ENCODE measurements at regions not wholly inside any gene's neighbourhood (a gene's known extent, or its start where the extent isn't known, plus 50 kb on each side); places are given as distances from the start of the nearest gene placed in this dataset.

DNA sequence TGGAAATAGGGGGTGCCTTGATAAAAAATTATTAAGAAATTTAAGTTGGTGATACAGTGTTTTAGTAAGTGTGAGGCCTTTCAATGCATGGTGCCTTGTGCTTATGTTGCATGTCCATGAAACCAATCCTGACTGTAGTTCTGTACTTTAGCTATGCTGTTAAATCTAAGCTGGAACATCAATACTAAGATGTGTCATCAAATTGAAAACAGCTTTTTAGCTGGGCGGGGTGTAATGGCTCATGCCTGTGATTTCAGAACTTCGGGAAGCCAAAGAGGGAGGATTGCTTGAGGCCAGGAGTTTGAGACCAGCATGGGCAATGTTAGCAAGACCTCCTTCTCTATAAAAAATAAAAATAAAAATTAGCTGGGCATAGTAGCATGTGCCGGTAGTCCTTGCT is 930.3 kb upstream of the PCDH9 start (continued):
- TF ChIP-seq, protein P1, sequence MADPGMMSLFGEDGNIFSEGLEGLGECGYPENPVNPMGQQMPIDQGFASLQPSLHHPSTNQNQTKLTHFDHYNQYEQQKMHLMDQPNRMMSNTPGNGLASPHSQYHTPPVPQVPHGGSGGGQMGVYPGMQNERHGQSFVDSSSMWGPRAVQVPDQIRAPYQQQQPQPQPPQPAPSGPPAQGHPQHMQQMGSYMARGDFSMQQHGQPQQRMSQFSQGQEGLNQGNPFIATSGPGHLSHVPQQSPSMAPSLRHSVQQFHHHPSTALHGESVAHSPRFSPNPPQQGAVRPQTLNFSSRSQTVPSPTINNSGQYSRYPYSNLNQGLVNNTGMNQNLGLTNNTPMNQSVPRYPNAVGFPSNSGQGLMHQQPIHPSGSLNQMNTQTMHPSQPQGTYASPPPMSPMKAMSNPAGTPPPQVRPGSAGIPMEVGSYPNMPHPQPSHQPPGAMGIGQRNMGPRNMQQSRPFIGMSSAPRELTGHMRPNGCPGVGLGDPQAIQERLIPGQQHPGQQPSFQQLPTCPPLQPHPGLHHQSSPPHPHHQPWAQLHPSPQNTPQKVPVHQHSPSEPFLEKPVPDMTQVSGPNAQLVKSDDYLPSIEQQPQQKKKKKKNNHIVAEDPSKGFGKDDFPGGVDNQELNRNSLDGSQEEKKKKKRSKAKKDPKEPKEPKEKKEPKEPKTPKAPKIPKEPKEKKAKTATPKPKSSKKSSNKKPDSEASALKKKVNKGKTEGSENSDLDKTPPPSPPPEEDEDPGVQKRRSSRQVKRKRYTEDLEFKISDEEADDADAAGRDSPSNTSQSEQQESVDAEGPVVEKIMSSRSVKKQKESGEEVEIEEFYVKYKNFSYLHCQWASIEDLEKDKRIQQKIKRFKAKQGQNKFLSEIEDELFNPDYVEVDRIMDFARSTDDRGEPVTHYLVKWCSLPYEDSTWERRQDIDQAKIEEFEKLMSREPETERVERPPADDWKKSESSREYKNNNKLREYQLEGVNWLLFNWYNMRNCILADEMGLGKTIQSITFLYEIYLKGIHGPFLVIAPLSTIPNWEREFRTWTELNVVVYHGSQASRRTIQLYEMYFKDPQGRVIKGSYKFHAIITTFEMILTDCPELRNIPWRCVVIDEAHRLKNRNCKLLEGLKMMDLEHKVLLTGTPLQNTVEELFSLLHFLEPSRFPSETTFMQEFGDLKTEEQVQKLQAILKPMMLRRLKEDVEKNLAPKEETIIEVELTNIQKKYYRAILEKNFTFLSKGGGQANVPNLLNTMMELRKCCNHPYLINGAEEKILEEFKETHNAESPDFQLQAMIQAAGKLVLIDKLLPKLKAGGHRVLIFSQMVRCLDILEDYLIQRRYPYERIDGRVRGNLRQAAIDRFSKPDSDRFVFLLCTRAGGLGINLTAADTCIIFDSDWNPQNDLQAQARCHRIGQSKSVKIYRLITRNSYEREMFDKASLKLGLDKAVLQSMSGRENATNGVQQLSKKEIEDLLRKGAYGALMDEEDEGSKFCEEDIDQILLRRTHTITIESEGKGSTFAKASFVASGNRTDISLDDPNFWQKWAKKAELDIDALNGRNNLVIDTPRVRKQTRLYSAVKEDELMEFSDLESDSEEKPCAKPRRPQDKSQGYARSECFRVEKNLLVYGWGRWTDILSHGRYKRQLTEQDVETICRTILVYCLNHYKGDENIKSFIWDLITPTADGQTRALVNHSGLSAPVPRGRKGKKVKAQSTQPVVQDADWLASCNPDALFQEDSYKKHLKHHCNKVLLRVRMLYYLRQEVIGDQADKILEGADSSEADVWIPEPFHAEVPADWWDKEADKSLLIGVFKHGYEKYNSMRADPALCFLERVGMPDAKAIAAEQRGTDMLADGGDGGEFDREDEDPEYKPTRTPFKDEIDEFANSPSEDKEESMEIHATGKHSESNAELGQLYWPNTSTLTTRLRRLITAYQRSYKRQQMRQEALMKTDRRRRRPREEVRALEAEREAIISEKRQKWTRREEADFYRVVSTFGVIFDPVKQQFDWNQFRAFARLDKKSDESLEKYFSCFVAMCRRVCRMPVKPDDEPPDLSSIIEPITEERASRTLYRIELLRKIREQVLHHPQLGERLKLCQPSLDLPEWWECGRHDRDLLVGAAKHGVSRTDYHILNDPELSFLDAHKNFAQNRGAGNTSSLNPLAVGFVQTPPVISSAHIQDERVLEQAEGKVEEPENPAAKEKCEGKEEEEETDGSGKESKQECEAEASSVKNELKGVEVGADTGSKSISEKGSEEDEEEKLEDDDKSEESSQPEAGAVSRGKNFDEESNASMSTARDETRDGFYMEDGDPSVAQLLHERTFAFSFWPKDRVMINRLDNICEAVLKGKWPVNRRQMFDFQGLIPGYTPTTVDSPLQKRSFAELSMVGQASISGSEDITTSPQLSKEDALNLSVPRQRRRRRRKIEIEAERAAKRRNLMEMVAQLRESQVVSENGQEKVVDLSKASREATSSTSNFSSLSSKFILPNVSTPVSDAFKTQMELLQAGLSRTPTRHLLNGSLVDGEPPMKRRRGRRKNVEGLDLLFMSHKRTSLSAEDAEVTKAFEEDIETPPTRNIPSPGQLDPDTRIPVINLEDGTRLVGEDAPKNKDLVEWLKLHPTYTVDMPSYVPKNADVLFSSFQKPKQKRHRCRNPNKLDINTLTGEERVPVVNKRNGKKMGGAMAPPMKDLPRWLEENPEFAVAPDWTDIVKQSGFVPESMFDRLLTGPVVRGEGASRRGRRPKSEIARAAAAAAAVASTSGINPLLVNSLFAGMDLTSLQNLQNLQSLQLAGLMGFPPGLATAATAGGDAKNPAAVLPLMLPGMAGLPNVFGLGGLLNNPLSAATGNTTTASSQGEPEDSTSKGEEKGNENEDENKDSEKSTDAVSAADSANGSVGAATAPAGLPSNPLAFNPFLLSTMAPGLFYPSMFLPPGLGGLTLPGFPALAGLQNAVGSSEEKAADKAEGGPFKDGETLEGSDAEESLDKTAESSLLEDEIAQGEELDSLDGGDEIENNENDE (IDR thresholded peaks at IDR 0.05; ENCODE audit: insufficient replicate concordance, low read length) = no peak
- TF ChIP-seq JUN (IDR thresholded peaks at IDR 0.05; ENCODE audit: low read depth, low read length) (no peak), GABPA (IDR thresholded peaks at IDR 0.05; ENCODE audit: borderline replicate concordance, insufficient read depth, low read length) (no peak), SAP30 (IDR thresholded peaks at IDR 0.05; ENCODE audit: insufficient read depth, insufficient replicate concordance, low read length) (no peak), SUZ12 (IDR thresholded peaks at IDR 0.05; ENCODE audit: low read length) (no peak), RBBP5 (IDR thresholded peaks at IDR 0.05; ENCODE audit: borderline replicate concordance, low read depth, low read length) (no peak), EP300 (IDR thresholded peaks at IDR 0.05; ENCODE audit: borderline replicate concordance in 1 of 2, low read depth in 2 of 2, low read length in 2 of 2) (no peak), HDAC2 (IDR thresholded peaks at IDR 0.05; ENCODE audit: borderline replicate concordance in 1 of 2, low read depth in 2 of 2, low read length in 2 of 2) (no peak), TAF7 (optimal IDR thresholded peaks at IDR 0.05; ENCODE audit: borderline replicate concordance, low read depth, low read length) (no peak), SIN3A (conservative IDR thresholded peaks at IDR 0.05 in 1 of 2, IDR thresholded peaks at IDR 0.05 in 1 of 2; ENCODE audit: low read depth in 1 of 2, low read length in 2 of 2) (no peak), SRF (IDR thresholded peaks at IDR 0.05; ENCODE audit: low read depth, low read length) (no peak)

Measured in H1 (cell line).